Endothelial cell of umbilical vein (primary cell): ENCODE measurements at regions not wholly inside any gene's neighbourhood (a gene's known extent, or its start where the extent isn't known, plus 50 kb on each side); places are given as distances from the start of the nearest gene placed in this dataset.

ENCODE experiments used
- POLR2AphosphoS5 ChIP-seq: IDR thresholded peaks from 2 replicates; pipeline ENCODE4 v1.6.1; 2012; ENCODE audit warnings: low read depth, mild to moderate bottlenecking, control low read depth, low read length, moderate library complexity; ENCODE audit not compliant: insufficient read depth
- TF ChIP-seq, protein P1 (sequence below), 2 donors: IDR thresholded peaks; 1 replicate in 1 of 2; 2 replicates in 1 of 2; pipeline ENCODE4 v1.5.1; 2011; ENCODE audit warnings: low read length in 2 of 2, mild to moderate bottlenecking in 2 of 2, moderate library complexity in 2 of 2, control low read depth in 1 of 2, inconsistent platforms in 1 of 2, low read depth in 1 of 2; ENCODE audit not compliant: insufficient read depth in 1 of 2; ENCODE audit errors: extremely low read depth in 1 of 2

DNA sequence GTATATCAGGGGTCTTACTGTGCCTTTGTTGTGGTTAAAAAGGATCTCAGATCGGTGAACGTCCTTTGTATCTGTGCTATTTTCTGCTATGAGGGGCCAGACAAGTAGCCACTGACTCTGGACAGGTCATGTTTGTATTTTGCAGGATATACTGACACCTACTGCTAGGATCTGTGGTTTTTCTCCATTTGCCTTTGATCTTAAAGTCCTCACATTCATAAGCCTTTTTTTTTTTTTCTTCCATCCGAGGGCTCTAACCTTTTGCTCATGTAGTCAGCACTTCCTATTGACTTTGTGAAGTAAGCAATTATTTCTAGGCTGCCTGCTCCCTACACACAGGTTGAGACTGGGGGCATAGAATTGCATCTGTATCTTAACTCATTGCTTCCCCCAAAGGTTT, 106.2 kb downstream of the SLITRK5 start:
- TF ChIP-seq, protein P1, sequence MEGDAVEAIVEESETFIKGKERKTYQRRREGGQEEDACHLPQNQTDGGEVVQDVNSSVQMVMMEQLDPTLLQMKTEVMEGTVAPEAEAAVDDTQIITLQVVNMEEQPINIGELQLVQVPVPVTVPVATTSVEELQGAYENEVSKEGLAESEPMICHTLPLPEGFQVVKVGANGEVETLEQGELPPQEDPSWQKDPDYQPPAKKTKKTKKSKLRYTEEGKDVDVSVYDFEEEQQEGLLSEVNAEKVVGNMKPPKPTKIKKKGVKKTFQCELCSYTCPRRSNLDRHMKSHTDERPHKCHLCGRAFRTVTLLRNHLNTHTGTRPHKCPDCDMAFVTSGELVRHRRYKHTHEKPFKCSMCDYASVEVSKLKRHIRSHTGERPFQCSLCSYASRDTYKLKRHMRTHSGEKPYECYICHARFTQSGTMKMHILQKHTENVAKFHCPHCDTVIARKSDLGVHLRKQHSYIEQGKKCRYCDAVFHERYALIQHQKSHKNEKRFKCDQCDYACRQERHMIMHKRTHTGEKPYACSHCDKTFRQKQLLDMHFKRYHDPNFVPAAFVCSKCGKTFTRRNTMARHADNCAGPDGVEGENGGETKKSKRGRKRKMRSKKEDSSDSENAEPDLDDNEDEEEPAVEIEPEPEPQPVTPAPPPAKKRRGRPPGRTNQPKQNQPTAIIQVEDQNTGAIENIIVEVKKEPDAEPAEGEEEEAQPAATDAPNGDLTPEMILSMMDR (IDR thresholded peaks at IDR 0.05; ENCODE audit: extremely low read depth in 1 of 2, insufficient read depth in 1 of 2, low read depth in 1 of 2, low read length in 2 of 2), result no peak
- TF ChIP-seq POLR2AphosphoS5, result no peak
